ENCODE measurements at regions not wholly inside any gene's neighbourhood (a gene's known extent, or its start where the extent isn't known, plus 50 kb on each side); places are given as distances from the start of the nearest gene placed in this dataset.

- TF ChIP-seq CTCF (IDR thresholded peaks at IDR 0.05) (no peak), POLR2A (IDR thresholded peaks at IDR 0.05) (no peak)
Measured at GRCh38 chrX:20593402-20593801, 326.7 kb upstream of the RPS6KA3 start.
